GM12878 (cell line): ENCODE measurements at regions not wholly inside any gene's neighbourhood (a gene's known extent, or its start where the extent isn't known, plus 50 kb on each side); places are given as distances from the start of the nearest gene placed in this dataset.
A peak's percentile ranks its signal among the peaks of the same experiment; 100 is the strongest.

Experiments used
- ATAC-seq: fragments of 200-7000 bp; cut with Tn5 transposase; 3 replicates; pipeline ENCODE4 v1.9.1; 2020; ENCODE audit warnings: mild to moderate bottlenecking, moderate library complexity
- BruUV-seq: library from RNA; stranded (reverse); fragments of 400-500 nt; replicated peaks from 2 replicates; lab custom pipeline; 2021; lab: Mats Ljungman, UMichigan
- CTCF ChIA-PET: fragments of 300-600 bp; sonication (Branson Sonifier 250); formaldehyde crosslinking; extraction: SDS; loops from one replicate; lab custom pipeline; 2021; ENCODE audit warnings: inconsistent platforms; lab: Yijun Ruan, JAX
- POLR2A ChIA-PET: fragments of 350-600 bp; formaldehyde crosslinking; extraction: SDS; loops from one replicate; lab custom pipeline; 2021; ENCODE audit warnings: inconsistent platforms; lab: Charles Lee
- RAD21 ChIA-PET: fragments of 300-600 bp; sonication (Branson Sonifier 250); formaldehyde crosslinking; loops from one replicate; lab custom pipeline; 2023; ENCODE audit warnings: antibody characterized with exemption; ENCODE audit not compliant: unreplicated experiment; lab: Charles Lee
- SMC1A ChIA-PET: fragments of 300-600 bp; sonication (Branson Sonifier 250); formaldehyde crosslinking; loops from one replicate; lab custom pipeline; 2023; ENCODE audit not compliant: unreplicated experiment, uncharacterized antibody; lab: Charles Lee
- DNase-seq: peaks from one replicate; pipeline ENCODE4 v3.0.0-alpha.2; 2011; ENCODE audit warnings: low read depth, low spot score
- FAIRE-seq: peaks from 3 replicates; lab custom pipeline; 2011; peaks lifted over from hg19 to GRCh38; lab: Jason Lieb, UNC
- H2AFZ ChIP-seq: 2 replicates; pipeline ENCODE4 v1.6.0; 2011; ENCODE audit warnings: low read depth, low read length, control low read depth; ENCODE audit not compliant: control insufficient read depth
- H3K27ac ChIP-seq: 2 replicates; pipeline ENCODE4 v1.5.1; 2011; ENCODE audit warnings: control low read depth; ENCODE audit not compliant: control insufficient read depth, insufficient read depth
- H3K27me3 ChIP-seq, 2 experiments: replicated peaks in 1 of 2; 2 replicates each; pipeline versions ENCODE4 v1.6.0 to v1.6.1; 2011; ENCODE audit warnings: low read length in 1 of 2; ENCODE audit not compliant: control insufficient read depth in 2 of 2, insufficient read depth in 2 of 2
- H3K36me3 ChIP-seq, 2 experiments: 2 replicates each; pipeline ENCODE4 v1.5.1; 2011; ENCODE audit warnings: low read length in 1 of 2; ENCODE audit not compliant: control insufficient read depth in 2 of 2, insufficient read depth in 2 of 2
- H3K4me1 ChIP-seq: 2 replicates; pipeline ENCODE4 v1.6.1; 2011; ENCODE audit warnings: mild to moderate bottlenecking, low read length, moderate library complexity, mixed read lengths; ENCODE audit not compliant: control insufficient read depth, insufficient read depth
- H3K4me2 ChIP-seq: 2 replicates; pipeline ENCODE4 v1.6.0; 2011; ENCODE audit warnings: control low read depth; ENCODE audit not compliant: control insufficient read depth, insufficient read depth
- H3K4me3 ChIP-seq: fragments of 200-600 bp; sonication (generic); 2 replicates; pipeline ENCODE4 v1.5.1; 2016
- H3K79me2 ChIP-seq: 2 replicates; pipeline ENCODE4 v1.6.0; 2011; ENCODE audit warnings: low read length; ENCODE audit not compliant: control insufficient read depth, insufficient read depth
- H3K9ac ChIP-seq: 2 replicates; pipeline ENCODE4 v1.8.0; 2011; ENCODE audit warnings: low read length, control low read depth, mixed read lengths; ENCODE audit not compliant: control insufficient read depth, insufficient read depth
- H3K9me3 ChIP-seq: replicated peaks from 3 replicates; pipeline ENCODE4 v1.5.1; 2011; ENCODE audit warnings: mild to moderate bottlenecking, low read length; ENCODE audit not compliant: control insufficient read depth, insufficient read depth
- H4K20me1 ChIP-seq: 2 replicates; pipeline ENCODE4 v1.6.0; 2011; ENCODE audit not compliant: control insufficient read depth, insufficient read depth
- CEBPB ChIP-seq, 2 experiments: fragments of 150-350 bp in 1 of 2; IDR thresholded peaks; 2 replicates each; pipeline ENCODE4 v1.6.1; 2012 to 2014; ENCODE audit warnings: low read depth in 2 of 2, low read length in 2 of 2, borderline replicate concordance in 1 of 2, inconsistent platforms in 1 of 2
- CTCF ChIP-seq, 3 experiments: IDR thresholded peaks in 2 of 3; conservative IDR thresholded peaks in 1 of 3; 2 replicates each; pipeline ENCODE4 v1.5.1; 2011; ENCODE audit warnings: low read depth in 3 of 3, low read length in 3 of 3, mild to moderate bottlenecking in 3 of 3, control low read depth in 2 of 3, moderate library complexity in 2 of 3, inconsistent platforms in 1 of 3, mixed read lengths in 1 of 3; ENCODE audit not compliant: control insufficient read depth in 2 of 3, insufficient read depth in 1 of 3; ENCODE audit errors: extremely low read depth in 1 of 3
- MEF2A ChIP-seq: IDR thresholded peaks from 2 replicates; pipeline ENCODE4 v1.6.1; 2011; ENCODE audit warnings: low read depth, mild to moderate bottlenecking, low read length, moderate library complexity; ENCODE audit not compliant: insufficient read depth
- NR2C2 ChIP-seq: IDR thresholded peaks from 2 replicates; pipeline ENCODE4 v1.6.1; 2011; ENCODE audit warnings: borderline replicate concordance, low read depth; ENCODE audit not compliant: control insufficient read depth, insufficient read length
- ZNF274 ChIP-seq: IDR thresholded peaks from one replicate; pipeline ENCODE4 v1.8.0; 2011; ENCODE audit not compliant: insufficient read length, insufficient read depth
- WGBS: methylation state at CpG from one replicate; pipeline ENCODE4 v1.1.6; 2016; ENCODE audit warnings: low lambda C conversion rate; ENCODE audit not compliant: insufficient replicate concordance, insufficient coverage; ENCODE audit errors: missing lambda C conversion rate; 5-methylcytosine and 5-hydroxymethylcytosine counted together
- in situ Hi-C: fragments of 300-500 bp; cut with MboI; formaldehyde crosslinking; loops from 9 replicates; pipeline ENCODE4 v1.14.3; 2018; ENCODE audit warnings: mixed read lengths
- intact Hi-C: fragments of 100-400 bp; cut with micrococcal nuclease; formaldehyde crosslinking; loops from one replicate; pipeline ENCODE4 v1.14.2; 2022; ENCODE audit not compliant: unreplicated experiment

- WGBS: 84% methylated on average over 17 of the region's 17 CpGs
- Histone ChIP-seq H3K27me3 (no peaks in the 10 kb centered on the region), H3K27ac (no peak overlapping the region), H3K36me3 (no peaks in the 10 kb centered on the region), H3K79me2 (no peaks in the 10 kb centered on the region), H3K9me3 (no peaks in the 10 kb centered on the region), H3K9ac (no peak overlapping the region), H3K4me2 (no peak overlapping the region), H2AFZ (no peak overlapping the region), H3K4me3 (no peak overlapping the region), H4K20me1 (no peaks in the 10 kb centered on the region), H3K4me1 (peaks cover 25% of the 10 kb centered on the region)
- CTCF ChIA-PET: interaction anchor here (1.2 kb wide), 1 partner anchor 52 kb away, joined by 3 read pairs; no protein-coding TSS in a partner anchor
- SMC1A ChIA-PET: interaction anchor here (0.5 kb wide), 1 partner anchor 28 kb away, joined by 3 read pairs; no protein-coding TSS in a partner anchor
- ATAC-seq (no peak), FAIRE-seq (no peak), DNase-seq (no peak)
- RAD21 ChIA-PET: no interaction called here
- POLR2A ChIA-PET: interaction anchor here (0.5 to 1.1 kb wide), 3 partner anchors 9 to 34 kb away, joined by 3 to 5 read pairs (median 4); no protein-coding TSS in a partner anchor
- in situ Hi-C loops (no loop called here), intact Hi-C loops (no loop called here)
- TF ChIP-seq ZNF274 (no peak), CTCF (IDR thresholded peaks at IDR 0.05 in 2 of 3, conservative IDR thresholded peaks at IDR 0.05 in 1 of 3; ENCODE audit: control insufficient read depth in 2 of 3, extremely low read depth in 1 of 3, insufficient read depth in 1 of 3, low read depth in 3 of 3, low read length in 3 of 3) (0 out of 6 replicates have a peak, but pooled peaks of 1 of the 3 experiments have one; percentile 5), NR2C2 (no peak), MEF2A (no peak), CEBPB (IDR thresholded peaks at IDR 0.05; ENCODE audit: borderline replicate concordance in 1 of 2, low read depth in 2 of 2, low read length in 2 of 2) (no peak)
- BruUV-seq: no TSS peak
Measured at GRCh38 chr20:53713328-53714056, 119.9 kb upstream of the ZNF217 start.
